T-helper 22 cell (primary cell): ENCODE measurements at regions not wholly inside any gene's neighbourhood (a gene's known extent, or its start where the extent isn't known, plus 50 kb on each side); places are given as distances from the start of the nearest gene placed in this dataset.
"Not testable (repeated sequence)": the region's sequence is repeated elsewhere in the genome, so short reads cannot be mapped to it uniquely, and the experiment has no call there.

ENCODE experiments used
- DNase-seq: peaks from one replicate; pipeline ENCODE4 v3.0.0-alpha.2; 2020; ENCODE audit warnings: low read depth

DNA sequence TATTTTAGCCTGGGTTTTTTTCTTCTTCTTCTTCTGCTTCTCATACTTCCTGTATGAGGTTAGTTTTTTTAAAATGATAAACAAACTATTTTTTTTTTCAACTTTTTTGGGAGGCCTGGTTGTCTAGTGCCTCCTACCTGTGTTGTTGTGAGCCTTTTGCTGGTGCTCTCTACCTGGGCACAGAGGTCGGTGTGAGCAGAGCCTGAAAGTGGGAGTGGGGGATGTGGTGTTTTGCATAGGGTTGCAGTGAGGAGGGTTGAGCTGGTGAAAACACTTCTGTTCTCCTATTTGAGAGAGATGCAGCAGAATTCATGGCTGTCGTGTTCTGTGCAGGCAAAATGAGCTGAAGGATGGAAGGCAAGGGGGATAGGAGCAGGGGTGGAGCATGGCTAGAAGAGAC is 232.7 kb upstream of the PLGLB2 start:
- DNase-seq = not testable (repeated sequence)

DNA sequence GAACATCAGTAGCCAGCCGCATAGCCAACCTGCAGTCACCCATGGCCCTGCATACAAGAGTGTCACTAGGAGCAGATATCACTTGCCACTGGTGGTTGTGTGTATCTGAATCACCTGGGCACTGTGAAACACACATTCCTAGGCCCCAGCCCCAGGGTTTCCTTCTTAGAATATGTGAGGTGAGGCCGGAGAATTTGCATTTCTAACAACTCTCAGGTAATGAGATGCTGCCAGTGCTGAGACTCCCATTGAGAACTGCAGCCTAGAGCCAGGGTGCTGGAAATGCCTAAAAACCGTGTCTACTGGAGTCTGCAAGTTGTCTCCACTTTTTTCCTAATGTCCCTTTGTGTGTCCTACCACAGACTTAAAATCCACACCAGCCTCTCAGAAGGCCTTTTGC is 232.0 kb upstream of the PLGLB2 start:
- not testable (repeated sequence) for DNase-seq

DNA sequence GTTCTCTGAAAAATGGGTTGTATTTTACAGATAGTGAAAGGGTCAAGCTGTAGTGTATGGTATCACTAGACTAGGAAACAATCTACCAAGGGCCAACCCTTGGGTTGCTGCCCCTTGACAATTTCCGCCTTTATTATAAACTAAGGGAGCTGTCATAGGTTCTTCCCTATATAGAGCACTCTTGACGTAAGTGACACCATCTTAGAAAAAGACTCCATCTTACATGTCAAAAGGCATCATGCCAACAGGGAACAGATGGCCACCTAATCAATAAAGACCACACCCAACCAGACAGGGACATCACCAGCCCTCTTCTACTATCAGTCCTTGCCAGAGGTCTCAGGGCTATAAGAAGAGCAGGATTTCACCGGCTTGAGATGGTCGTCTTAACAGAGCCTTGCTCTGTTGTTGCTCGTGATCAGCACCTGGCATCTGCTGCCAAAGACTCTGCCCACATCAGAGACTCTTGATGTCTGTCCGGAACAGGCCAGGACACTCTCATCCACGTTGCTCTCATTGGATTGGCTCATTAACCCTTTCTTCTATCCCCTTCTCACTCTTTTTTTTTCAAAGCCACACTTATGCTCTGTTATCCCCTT is 231.4 kb upstream of the PLGLB2 start:
- DNase-seq = not testable (repeated sequence)

DNA sequence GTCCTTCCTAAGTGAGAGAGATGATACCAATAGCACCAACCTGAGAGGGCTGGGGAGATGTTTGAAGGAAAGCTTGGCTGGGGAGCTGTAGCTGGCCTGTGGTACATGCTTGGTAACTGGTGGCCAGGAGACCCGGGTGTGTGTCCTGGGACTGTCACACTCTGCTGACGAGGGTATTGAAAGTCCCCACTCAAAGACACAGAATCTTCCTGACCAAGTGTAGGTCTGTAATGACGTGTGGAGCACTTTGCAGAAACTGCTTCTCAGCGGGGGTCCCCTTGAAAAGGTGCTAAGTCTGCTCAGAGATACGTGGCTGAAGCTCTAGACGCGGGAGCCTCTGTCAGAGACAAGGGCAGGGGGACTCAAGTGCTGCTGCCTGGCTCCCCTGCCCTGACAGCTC is 230.4 kb upstream of the PLGLB2 start:
- DNase-seq = not testable (repeated sequence)

DNA sequence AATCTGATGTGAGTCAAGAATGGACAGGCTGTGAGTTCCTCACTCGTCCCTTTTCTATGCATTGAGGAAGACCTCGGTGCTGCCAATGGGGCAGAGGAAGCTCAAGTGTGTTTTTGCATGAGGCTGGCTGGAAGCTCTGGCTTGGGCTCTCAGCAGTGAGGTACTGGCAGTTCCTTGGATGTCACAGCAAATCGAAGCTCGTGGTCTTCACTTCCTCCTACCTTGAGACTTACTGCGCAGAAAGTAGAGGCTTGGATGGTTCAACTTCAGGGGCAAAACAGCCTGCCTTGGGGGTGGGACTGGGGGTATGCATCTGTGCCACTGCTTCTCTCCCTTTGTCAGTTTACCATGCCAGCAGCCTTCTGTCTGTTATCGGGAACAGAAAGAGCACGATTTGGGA is 229.8 kb upstream of the PLGLB2 start:
- DNase-seq = not testable (repeated sequence)

DNA sequence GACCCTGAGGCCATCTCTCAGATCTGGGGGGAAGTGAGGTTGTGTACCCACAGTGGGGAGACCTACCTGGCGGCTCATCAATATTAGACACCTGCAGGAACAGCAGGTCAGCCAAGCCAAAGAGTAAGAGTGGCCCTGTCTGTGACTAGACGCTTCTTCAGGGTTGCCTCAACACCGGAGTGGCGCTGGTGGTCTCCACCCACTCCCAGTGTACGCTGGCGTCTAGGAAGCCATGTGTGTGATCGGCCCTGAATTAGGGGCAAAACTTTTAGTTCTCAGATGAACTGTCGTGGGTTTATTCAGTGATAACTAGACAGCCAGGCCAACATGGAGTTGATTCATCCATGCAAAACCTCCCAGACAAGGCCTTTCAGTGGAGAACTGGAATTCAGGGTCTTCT is 229.3 kb upstream of the PLGLB2 start:
- DNase-seq = not testable (repeated sequence)

DNA sequence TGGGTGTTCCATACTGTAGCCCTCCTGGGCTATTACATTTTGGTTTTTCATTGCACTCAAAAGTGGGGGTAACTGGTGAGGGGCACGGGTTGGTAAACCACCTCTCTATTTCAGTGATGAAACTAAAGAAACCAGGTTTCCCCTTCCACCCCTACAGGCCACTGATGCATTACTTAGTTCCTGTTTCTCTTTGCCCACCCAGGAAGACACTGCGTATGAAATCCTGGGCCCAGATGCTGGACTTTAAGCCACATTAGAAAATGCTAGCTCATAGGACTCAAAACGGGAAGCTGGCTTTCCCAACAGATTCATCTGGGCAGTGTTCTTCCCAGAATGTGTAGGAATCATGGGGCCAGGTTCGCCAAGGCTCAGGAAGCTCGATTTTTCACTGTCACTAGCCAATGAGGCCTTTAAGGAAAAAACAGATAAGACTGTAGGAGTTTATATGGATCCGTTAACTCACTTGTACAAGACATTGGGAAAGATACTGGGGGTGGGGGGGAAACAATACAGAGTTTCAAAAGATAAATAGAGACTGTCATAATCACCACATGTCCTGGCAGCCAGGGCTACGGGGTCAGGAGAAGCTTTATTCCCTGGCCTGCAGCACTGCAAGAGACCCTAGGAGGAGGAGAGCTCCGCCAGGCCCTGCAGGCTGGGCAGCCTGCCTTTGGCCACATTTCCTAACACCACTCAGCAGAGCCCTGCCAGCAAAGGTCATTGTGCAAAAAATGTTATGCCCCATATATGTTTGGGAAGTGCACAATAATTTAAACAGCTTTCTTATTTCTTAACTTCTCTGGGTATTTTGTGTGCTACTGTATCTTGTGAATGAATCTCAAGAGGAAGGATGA is 228.5 kb upstream of the PLGLB2 start:
- DNase-seq = not testable (repeated sequence)

DNA sequence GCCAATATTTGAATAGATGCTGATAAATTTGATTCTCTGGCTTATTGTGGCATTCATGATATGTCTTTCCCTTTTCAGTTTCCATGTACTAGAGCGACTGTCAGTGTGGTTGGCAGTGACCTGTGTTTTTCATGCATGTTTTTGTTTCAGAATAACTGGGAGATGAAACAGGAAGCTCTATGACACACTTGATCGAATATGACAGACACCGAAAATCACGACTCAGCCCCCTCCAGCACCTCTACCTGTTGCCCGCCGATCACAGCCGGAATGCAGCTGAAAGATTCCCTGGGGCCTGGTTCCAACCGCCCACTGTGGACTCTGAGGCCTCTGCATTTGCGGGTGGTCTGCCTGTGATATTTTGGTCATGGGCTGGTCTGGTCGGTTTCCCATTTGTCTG is 226.8 kb upstream of the PLGLB2 start:
- DNase-seq = peak; percentile 11

DNA sequence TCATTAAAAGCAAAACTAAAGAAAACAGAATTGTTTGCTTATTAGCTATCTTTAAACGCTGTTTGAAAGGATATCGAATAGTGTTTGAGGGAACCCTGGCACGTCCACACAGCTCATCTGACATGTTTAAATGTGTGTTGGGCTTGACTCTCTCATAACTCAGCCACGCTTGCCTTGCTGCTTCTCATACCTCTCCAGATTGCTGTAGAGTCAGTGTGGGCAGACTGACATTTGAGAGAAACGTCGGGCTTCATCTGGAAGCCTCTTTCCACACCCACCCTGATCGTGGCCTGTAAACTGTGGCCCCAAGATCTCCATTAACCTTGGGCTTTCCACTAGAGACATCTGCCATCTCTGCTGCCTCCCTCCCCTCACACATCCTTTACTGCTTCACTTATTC is 226.4 kb upstream of the PLGLB2 start:
- not testable (repeated sequence) for DNase-seq

DNA sequence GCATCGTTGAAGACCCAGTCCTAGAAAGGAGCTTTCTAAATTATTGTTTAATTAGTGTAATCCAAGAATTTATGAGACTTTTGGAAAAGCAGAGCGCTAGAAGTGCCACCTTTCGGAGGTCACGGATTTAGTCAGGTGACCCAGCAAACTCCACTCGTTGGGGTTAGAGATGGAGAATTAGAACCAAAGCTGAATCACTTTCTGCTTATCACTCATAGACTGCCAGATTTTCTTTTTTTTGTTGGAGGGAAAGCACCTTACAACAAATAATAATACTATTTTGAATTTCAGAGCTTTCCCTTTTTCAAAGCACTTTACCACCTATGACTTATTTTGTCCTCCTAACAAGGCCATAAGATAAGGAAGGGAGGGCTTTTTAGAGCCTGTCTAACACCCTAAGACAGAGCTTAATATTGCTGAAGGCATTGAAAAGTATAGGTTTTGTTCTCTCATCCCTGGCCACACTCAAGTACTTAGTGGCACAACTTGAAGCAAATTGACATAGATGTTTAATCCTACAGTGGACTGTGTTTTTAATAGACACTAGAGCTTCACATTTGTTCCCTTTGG is 223.2 kb upstream of the PLGLB2 start:
- not testable (repeated sequence) for DNase-seq

DNA sequence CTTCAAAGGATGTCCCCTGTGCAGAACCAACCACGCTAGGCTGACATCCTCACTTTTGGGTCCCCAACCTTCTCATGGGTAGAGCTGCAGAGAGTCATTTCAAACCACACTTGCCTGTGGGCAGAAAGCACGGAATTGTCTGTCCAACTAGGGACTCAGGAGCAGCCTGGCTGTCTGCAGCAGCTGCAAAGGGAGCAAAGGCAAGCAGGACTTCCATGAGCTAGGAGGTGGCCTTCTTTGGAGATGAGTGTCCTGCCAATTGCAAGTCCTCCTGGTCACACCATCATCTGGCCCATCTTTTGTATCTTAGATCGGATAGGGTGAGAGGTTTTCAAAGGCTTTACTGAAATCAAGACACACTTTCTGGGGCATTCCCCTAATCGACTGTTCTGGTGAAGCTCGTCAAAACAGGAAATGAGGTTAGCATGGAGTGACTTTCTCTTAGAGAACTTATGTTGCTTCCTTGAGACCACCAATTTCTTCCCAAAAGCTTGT is 222.3 kb upstream of the PLGLB2 start:
- not testable (repeated sequence) for DNase-seq

DNA sequence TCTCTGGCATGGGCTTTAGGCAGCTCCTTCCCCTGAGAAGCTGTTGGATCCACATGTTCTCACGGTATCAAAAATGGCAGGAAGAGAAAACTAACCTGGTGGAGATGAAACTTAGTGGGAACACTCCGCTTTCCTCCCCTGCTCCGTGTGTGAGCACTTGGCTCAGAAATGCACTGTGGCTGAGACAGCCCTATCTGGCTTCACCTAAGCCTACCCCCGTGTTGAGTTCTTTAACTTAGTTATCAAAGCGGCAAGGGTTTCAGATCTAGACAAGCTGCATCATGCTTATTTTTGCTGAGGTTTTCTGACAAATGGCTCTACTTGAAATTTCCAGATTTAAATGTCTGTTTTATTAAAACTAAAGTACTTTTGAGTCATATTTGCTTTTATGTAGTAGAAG is 221.6 kb upstream of the PLGLB2 start:
- DNase-seq = not testable (repeated sequence)

DNA sequence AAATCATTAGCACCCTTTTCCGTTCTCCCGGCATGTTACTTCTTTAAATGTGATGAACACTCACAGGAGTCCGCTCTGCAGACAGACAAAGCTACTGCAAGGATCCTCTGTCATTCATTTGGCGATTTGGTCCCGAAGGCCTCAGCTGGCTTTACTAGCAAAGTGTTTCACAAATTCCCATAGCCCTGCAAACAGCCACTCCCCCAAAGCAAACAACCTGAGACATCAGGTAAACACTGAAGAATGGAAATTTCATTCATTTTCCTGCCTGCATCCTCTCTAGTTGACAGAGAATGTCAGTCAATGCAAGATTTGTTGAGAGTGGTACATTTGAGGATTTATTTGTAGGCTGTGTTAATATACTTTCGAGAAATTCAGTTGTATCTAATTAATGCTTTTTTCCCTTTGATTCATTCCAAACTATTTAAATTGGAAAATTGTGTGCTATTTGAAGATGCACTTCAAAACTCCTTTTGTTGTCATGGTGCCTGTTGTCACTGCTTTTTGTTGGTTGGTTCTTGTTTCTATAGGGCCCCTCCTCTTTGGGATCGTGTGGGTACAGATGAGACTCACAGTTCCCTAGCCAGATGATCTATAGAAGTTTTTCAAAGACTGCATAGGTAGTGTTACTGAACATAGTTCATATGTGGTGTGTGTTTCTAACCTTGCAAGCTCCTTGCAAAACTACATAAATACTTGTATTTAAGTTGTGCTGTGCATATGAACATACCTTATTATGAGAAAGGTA is 215.7 kb upstream of the PLGLB2 start:
- not testable (repeated sequence) for DNase-seq

DNA sequence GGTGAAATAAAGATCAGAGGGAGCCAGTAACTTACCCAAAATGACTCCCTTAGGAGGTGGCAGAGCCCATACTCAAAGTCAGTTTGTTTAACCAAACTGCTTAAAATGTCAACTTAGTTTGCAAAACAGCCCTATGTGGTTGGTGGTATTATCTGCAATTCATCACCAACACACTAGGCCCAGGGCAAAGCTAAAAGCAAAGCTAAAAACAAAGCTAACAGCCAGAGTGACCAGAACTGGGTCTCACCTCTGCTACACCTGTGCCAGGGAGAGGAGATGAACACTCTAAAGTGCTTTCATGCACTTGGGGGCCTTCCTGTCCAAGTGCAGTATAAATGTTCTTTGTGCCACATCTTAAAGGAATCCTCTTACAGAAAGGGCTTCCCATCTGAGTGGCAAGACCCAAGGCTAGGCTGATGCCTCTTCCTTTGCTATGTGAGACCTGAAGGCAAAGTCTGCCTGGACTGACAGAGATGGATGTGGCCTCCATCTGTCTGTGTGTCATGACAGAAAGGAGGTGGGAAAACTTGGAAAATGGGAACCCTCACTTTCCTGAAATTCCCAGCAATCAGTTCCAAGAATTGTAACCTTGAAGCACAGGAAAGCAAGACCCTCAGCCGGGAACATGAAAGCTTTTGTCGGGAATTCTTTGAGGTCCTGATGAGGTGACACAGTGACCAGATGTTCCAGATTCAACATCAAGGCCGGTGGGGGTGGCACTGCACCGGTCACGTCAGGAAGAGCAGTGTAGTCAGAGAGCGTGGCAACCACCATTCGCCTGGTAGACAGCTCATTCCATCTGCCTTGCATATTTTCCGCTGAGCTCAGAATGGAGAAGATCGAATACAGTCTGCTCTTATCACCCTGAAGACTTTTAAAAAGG is 214.3 kb upstream of the PLGLB2 start:
- not testable (repeated sequence) for DNase-seq

DNA sequence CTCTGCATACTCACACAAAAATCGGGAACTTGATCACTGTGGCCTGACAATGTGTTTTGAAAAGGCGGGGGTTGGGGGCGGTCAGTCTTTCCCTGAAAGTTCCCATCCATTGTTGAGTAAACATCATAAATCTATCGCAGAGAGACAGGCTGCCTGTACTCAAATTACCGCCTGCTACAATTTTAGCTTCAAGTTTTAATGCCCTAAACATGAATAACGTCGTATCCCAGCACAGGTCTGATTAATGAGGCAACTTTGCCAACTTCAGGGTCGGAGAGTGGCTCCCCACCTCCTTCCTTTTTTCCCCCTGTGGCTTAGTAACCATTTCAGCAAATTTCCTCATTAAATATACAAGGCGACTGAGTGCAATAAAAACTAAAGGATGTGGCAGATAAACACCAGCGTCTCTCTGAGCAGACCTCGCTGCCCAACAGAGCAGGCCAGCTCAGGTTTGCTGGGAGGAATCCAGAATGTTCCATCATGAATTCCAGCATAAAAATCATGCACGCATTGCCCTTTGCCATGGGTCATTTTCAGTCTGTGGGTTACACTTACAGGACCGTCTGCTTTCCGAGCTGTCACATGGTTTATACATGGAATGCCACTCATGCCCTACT is 213.5 kb upstream of the PLGLB2 start:
- not testable (repeated sequence) for DNase-seq

DNA sequence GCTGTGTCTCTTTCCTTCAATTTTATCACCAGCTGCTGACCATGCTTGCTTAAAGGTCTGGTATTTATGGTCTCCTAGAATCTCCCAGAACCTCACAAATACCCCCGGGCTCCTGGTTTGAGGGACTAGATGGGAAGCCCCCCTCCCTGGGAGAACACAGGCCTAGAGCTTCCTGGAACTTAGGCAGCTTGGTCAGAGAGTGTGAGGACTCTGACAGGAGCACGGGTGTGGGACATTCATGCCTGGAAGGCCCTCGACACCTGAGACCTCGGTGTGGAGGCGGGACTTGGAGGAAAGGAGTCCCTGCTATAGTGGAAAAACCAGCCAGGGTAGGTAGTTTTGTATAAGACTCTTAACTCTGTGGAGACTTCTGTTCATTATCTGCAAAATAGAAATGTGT is 211.5 kb upstream of the PLGLB2 start:
- DNase-seq = not testable (repeated sequence)

DNA sequence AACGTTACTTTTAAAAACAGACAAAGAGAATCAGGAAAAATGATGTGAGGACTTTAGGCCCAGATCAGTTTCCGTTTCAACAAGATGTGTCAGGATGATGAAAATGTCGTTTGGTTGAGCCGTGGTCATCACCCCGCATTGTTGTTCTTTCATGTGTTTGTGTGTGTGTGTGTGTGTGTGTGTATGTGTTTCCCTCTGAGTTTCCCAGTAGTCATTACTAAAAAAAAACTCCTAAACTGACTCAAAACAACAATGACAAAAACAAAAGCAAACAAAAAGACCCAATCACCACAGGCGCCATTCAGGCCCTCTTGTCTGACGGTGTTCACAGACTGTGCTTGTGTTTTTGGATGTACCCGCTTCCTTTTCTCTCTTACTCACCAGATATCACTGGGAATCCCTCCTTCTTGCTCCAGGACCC is 210.6 kb upstream of the PLGLB2 start:
- DNase-seq = not testable (repeated sequence)

DNA sequence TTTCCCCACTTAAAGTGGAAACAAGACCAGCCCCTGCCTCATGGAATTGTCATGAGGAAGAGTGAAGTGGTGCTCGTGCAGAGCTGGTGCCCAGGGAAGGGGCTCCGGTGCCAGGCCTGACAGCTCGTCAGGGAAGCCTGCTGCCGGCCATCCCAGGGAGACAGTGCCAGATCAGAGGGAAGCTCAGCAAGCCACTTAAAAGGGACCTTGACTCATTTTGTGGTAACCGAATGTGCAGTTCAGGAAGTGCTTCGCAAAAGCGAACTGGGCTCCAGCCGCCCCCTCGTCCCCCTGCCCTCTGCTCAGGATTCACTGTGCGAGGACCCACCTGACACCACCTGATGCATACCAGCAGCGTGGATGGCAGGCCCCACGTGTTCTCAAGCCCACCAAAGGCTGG is 209.6 kb upstream of the PLGLB2 start:
- not testable (repeated sequence) for DNase-seq

DNA sequence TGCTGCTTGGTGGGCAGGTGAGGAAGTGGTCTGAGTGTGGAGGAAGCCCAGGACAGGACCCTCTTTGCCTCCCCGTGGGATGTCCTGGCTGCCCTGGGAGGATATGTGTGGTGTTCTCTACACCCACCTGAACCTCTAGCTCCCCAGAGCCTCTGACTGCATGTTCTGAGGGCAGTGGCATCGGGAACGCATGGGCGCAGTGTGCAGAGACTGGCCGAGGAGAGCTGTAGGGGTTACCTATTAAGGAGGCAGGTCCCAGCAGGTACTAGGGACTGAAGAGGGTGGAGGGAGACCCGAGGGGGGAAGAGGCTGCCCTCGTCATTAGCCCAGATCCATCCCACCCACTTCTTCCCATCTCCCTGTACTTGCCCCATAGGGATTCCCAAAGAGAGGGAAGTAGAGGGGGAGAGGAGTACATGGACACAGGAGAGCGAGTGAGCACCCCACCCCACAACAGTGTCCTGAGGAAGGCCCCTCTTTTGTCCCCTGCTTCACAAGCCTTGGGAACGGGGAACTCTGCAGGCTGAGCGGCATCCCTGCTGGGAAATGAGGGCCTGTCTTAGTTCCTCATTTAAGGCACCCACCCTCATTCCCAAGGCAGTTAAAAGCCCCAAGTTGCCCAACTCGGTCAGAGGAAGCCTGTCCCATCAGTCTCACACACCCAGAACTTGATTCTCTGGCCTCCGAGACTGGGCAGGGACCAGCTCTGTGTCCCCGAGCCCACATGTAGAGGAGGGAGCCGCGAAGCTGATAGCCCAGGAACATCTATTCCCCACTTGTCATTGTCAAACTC is 208.5 kb upstream of the PLGLB2 start:
- DNase-seq = not testable (repeated sequence)

DNA sequence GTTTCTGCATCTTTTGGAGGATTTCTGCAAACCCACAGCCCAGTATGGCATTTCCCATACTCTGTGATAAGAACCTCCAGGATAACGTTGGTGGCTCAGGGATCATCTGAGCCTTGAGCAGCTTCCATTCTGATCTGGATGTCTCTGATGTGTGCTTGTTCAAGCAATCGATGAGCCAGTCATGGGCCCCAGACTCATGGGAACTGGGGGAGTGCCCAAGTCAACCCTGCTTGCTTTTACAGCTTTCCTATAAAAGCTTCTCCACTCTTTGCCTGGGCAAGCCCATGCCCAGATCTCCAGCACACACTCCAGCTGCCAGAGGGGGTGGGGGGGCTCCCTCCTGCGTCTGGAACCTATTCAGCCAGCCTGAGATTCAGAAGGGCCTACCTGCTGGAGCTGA is 207.6 kb upstream of the PLGLB2 start:
- not testable (repeated sequence) for DNase-seq
